ENCODE measurements at regions not wholly inside any gene's neighbourhood (a gene's known extent, or its start where the extent isn't known, plus 50 kb on each side); places are given as distances from the start of the nearest gene placed in this dataset.

DNA sequence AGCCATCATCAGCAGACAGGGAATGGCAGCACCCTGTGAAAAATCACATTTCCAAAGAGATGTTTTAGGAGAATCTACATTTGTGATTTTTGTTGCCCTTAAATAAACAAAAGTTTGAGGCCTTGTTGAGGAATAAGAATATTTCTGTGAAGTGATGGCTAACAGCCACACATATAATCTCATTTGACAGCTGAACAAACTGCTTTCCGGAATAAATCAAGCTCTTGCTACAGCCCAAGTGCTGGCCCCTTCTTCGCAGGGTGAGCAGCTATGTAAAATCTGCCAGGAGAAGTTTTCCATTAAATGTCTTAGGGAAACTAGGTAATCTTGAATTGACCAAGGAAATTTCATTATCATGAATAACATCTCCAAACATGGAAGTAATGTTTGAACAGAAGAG lies 106.4 kb upstream of the GPM6B start:
- TF ChIP-seq EZH2 (IDR thresholded peaks at IDR 0.05) (no peak), POLR2AphosphoS5 (IDR thresholded peaks at IDR 0.05; ENCODE audit: borderline replicate concordance, low read depth, low read length) (no peak)
